Stimulated activated CD8-positive, alpha-beta memory T cell treated with anti-CD3 and anti-CD28 coated beads, Interleukin-15, amount 100 ng/mL, for 48 hours (primary cell): ENCODE measurements at regions not wholly inside any gene's neighbourhood (a gene's known extent, or its start where the extent isn't known, plus 50 kb on each side); places are given as distances from the start of the nearest gene placed in this dataset.

ENCODE experiments used
- DNase-seq, 2 donors: peaks; one replicate each; pipeline ENCODE4 v3.0.0-alpha.2; 2020; ENCODE audit warnings: low read depth in 2 of 2

DNA sequence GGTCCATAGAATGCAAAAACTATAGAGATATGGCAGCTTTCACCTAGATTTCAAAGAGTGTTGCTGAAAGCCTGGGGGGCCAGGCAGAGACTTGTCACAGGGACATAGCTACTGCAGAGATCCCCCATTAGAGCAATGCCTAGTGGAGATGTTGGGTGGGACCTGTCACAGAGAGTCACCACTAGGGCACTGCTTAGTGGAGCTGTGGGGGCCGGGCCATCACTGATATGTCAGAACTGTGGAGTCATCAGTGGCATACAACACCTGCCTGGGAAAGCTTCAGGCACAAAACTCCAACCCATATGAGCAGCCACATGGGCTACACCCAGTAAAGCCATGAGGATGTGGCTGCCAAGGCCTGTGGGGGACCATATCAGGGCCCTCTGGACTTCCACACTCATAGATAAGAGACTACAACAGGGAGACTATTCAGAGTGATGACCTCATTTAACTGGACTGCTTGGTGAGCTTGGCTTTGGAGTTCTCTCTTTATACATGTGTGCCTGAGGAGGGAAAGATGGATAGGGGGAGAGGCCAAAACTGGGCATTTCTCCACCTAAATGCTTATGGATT lies 176.3 kb downstream of the ZNF621 start:
- DNase-seq: no peak

- DNase-seq: no peak
Measured at GRCh38 chr3:40704224-40704623, 179.5 kb downstream of the ZNF621 start.

DNA sequence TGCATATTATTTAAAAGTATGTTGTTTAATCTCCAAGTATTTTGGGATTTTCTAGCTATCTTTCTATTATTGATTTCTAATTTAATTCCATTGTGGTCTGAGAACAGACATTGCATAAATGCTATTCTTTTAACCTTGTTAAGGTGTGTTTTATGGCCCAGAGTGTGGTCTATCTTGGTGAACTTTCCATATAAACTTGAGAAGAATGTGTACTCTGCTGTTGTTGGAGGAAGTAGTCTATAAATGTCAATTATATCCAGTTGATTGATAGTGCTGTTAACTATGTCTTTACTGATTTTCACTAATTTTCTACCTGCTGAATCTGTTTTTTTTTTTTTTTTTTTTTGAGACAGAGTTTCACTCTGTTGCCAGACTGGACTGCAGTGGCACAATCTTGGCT lies 180.9 kb downstream of the ZNF621 start:
- DNase-seq: no peak

- no peak for DNase-seq
Measured at GRCh38 chr3:40713306-40713705, 188.5 kb downstream of the ZNF621 start.

DNA sequence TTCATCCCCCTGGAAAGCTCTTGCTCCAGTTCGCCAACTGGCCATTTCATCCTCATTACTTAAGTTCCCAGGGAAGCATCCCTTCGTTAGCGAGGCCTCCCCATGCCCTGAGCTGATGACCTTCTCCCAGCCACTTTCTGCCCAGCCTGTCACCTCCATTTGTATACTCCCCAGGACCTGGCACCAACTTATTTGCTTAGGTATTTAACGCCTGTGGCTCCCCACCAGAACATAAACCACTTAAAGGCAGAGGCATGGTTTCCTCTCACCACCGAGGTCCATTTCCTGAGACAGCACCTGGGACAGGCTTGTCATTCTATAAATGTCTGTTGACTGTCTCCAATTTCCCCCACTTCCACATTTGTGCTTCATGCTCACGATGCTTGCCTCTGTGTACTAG lies 189.0 kb downstream of the ZNF621 start:
- DNase-seq: no peak

DNA sequence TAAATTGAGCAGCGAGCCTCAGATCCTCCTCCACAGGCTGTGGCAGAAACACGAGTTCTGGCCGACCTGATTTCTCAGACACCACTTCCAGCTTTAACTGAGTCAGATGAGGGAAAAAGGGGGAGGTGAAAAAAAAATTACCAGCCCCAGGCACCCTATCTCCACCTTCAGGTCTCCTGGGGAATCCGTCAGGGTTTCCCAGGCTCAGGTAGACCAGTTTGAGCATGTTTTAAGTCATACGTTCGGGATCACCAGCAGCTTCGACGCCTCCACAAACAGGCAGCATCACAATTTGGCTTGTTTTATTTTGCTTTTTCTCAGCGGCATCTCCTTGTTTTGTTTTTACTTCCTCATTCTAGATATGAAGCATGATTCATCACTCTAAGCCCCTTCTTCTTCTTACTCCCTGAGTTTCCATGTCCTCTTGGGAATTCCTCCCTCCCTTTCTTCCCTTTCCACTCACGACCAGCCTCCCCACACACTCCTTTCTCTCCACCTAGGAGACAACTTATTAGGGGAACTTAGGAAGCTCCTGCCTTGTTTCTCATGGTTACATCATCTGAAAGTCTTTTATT lies 190.1 kb downstream of the ZNF621 start:
- no peak for DNase-seq

- DNase-seq: no peak
Measured at GRCh38 chr3:40715551-40715950, 190.8 kb downstream of the ZNF621 start.

DNA sequence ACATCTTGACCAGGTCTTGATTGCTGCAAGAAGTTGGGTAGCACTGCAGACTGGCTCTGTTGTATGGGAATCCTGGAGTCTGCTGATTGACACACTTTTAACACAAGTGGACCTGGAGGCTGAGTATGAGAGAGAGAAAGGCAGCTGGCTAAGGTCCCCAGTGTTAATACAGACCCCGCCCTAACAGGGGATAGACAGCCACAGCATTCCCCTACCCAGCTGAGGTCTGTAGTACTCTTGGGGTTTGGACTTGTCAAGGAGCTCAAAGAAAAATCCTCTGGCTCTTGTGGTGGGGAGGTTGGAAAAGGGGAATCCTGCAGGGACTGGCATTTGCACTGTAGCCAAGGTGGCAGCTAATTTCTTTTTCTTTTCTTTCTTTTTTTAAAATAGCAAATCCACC lies 192.7 kb downstream of the ZNF621 start:
- no peak for DNase-seq

GRCh38 chr3:40718209-40718608 lies 193.4 kb downstream of the ZNF621 start:
- DNase-seq: no peak

DNA sequence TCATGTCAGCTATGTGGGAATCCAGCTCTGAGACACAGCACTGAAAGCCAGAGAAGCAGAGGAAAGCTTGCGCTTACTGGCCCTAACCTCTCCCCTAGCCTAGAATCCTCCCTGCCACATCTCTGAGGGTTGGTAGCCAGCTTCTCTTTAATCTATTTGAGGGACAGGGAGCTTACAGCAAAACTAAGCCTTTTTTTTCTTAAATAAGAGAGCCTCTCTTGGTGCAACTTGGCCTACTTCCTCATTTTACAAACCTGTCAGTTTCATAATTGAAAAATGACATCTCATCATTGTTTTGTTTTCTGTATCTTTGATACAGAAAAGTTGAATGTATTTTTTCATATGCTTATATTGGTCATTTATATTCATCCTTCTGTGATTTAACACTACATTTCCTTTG lies 193.9 kb downstream of the ZNF621 start:
- DNase-seq: no peak

DNA sequence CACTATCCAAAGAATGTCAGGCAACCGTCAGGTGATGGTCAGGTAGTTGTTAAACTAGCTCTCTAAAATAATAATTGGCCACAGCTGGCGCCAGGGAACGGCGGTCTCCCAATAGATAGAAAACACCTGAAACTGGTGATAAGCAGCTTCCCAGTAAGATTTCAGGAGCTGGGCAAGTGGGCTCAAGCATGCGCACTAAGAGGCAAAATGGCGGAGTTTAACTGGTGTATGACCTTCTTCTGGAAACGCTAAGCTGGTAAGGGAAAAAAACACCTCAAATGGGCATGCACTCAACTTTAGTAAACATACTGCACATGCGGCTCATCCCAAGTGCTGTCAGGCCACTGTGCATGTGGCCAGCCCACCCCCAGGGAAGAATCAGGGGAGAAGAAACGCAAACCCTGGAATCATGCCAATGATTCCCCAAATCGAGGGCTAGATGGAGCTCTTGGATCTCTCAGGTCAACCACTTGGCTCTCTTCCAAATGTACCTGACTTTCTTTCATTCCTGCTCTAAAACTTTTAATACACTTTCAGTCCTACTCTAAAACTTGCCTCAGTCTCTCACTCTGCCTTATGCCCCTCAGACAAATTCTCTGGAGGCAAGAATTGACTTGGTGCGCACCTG lies 195.0 kb downstream of the ZNF621 start:
- no peak for DNase-seq

DNA sequence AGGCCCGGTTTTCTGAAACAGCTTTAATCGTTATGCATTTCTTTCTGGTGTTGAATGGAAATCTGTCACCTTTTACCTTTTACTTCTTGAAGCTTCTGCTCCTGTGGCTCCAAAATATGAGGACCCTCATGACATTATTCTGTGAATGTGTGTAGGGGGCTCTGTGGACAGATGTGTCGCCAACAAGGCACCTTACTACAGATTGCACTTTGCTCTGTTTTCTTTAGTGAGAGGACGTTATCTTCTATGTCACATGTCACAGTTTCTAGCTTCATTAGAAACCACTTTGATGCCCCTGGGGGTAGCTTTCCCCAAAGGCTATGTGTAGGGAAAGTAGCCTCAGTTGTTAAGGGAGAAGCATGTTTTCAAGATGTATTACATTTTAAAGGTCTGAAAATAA lies 195.6 kb downstream of the ZNF621 start:
- no peak for DNase-seq

GRCh38 chr3:40720863-40721262 lies 196.1 kb downstream of the ZNF621 start:
- DNase-seq: no peak

- DNase-seq: no peak
Measured at GRCh38 chr3:40723083-40723660, 198.4 kb downstream of the ZNF621 start.

DNA sequence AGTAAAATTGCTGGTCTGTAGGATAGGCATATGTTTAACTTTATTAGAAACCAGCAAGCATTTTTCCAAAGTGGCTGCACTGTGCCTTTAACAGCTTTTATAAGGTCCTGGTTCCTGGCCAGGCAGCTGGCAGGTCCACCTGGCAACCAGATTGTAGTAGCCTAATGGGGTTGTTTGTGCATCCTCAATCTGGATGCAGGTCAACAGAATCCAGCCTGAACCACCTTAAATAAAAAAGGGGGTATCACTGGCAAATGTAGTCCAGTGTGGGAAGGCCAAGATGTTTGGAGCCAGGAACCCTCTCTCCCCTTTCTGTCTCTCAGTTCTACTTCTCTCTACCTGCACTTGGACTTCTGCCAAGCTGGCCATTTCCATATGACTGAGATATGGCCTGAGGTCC lies 200.3 kb downstream of the ZNF621 start:
- DNase-seq: no peak

GRCh38 chr3:40731445-40731844 lies 206.7 kb downstream of the ZNF621 start:
- DNase-seq: no peak

DNA sequence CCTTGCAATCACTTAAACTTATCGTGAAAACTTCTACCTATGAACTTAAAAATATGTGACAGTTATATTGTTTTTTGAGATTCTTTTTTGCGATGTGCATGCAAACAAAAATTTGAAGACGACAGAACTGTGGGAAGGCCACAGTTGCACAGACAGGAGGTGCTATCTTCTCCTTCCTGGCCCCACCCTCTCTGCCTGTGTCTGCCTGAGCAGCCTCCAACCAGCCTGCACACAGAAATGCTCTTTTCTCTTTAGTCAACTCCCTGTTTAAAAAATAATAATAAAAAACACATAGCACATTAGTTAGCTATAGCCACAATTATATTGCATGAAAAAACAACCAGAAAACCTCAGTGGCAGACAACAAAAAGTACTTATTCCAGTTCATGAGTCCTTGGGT lies 212.2 kb downstream of the ZNF621 start:
- DNase-seq: no peak

GRCh38 chr3:40737343-40737742 lies 212.6 kb downstream of the ZNF621 start:
- no peak for DNase-seq

GRCh38 chr3:40739971-40740370 lies 215.2 kb downstream of the ZNF621 start:
- DNase-seq: no peak

- DNase-seq: no peak
Measured at GRCh38 chr3:40741729-40742128, 217.0 kb downstream of the ZNF621 start.

DNA sequence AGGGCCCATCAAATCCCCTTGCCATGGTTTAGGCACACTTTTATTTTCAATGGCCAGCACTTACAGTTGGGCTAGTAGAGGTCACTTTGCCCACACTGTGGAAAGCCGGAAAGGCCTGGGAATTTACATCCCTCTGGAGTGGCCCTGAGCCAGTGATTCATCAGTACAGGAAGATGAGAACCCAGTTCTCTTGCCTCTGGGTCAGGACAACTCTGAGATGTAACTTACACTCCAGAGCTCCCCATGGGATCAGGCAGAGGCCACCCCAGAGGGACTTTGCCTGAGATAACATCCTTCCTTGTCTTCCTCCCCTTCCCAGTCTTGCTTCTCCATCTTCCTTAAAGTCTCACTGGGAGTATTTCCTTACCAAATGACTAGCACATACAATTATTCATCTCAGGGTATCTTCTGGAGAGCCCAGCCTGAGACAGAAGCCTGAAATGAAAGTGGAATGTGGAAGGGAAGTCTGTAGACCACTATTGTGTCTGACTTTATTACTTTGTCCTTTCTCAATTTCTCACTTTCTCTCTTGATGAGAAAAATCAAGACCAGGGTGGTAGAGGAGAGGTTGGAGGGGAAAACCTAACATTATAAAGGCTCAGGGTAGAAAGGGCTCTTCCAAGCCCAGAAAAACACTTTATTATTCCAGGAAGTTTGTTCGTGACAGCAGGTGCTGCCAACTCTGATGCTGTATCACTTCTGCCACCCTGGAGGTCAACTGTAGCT lies 220.8 kb downstream of the ZNF621 start:
- no peak for DNase-seq

DNA sequence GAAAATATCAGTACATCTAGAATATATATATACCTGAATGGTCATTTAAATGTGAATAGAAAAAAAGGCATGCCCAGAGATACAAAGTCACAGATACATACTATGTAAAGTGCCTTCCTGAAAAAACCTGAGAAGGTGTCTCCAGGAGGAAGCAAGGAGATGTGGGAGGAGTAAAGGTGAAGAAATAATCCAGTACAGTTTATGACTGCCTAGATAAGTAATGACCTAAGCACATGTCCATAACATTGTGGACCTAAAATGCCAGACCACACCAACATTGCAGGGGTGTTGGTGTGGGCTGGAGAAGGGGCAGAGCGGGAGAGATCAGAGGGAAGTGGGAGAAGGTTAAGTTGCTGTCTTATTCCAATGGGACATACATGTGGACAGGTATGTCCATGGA lies 226.9 kb downstream of the ZNF621 start:
- no peak for DNase-seq

DNA sequence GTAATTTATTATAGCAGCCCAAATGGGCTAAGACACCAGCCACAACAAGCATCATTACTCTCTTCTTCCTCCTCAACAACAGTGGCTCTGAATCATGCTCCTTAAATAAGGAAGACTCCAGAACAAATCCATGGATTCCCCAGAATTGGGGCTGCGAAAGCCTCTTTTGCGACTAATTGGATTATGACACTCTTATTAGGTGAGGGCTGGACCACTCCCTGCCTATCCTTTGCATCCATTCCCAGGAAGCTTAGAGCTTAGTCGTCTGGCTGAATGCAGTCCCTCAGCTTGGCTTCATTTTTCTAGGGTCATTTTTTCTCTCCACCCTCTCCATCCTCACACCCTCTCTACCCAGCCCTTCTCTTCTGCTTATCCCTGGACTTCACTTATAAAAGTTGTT lies 227.7 kb downstream of the ZNF621 start:
- no peak for DNase-seq
